ENCODE measurements at regions not wholly inside any gene's neighbourhood (a gene's known extent, or its start where the extent isn't known, plus 50 kb on each side); places are given as distances from the start of the nearest gene placed in this dataset.

- Mint-ChIP-seq H3K27ac (no peak overlapping the region), H3K4me1 (peaks cover 2 to 10% (median 8%) of the 10 kb centered on the region in 7 donors), H3K27me3 (peaks cover 0 to 8% (median 6%) of the 10 kb centered on the region in 5 donors), H3K36me3 (no peaks in the 10 kb centered on the region), H3K9me3 (peaks cover 0 to 3% (median 0%) of the 10 kb centered on the region in 11 donors), H3K4me3 (no peak overlapping the region)
- H3K27me3 ChIP-seq (ENCODE audit: control insufficient read depth in 2 of 2, insufficient read depth in 2 of 2, low read length in 2 of 2) = no peaks in the 10 kb centered on the region
- H3K27ac ChIP-seq (ENCODE audit: low read depth, low read length) = no peak overlapping the region
- ChIA-PET CTCF (interaction anchor here (0.9 kb wide), 1 partner anchor 384 kb away, joined by 3 read pairs; no protein-coding TSS in a partner anchor), POLR2A (no interaction called here)
- intact Hi-C loops (cut with micrococcal nuclease) = no loop called here
- no peaks in the 10 kb centered on the region for H3K4me1 ChIP-seq (ENCODE audit: control insufficient read depth in 2 of 2, insufficient read depth in 2 of 2, low read length in 2 of 2)
- H3K4me3 ChIP-seq (ENCODE audit: low read length) = no peak overlapping the region
- DNase-seq (no peak), ATAC-seq (no peak)
- H3K36me3 ChIP-seq (ENCODE audit: control insufficient read depth in 2 of 3, insufficient read depth in 3 of 3, low read length in 3 of 3) = no peaks in the 10 kb centered on the region
- H3K9me3 ChIP-seq (ENCODE audit: control insufficient read depth in 2 of 3, low read length in 3 of 3) = no peaks in the 10 kb centered on the region
These were observed 195.3 kb downstream of the USP12 start for GRCh38 chr13:26976313-26976712.

GRCh38 chr13:26973946-26974345 is 197.7 kb downstream of the USP12 start:
- intact Hi-C loops (cut with micrococcal nuclease) = no loop called here
- ChIA-PET CTCF (interaction anchor here (0.7 kb wide), 1 partner anchor 519 kb away, joined by 4 read pairs; no protein-coding TSS in a partner anchor), POLR2A (no interaction called here)
- Histone ChIP-seq H3K4me3 (ENCODE audit: low read length) (no peak overlapping the region), H3K27ac (ENCODE audit: low read depth, low read length) (no peak overlapping the region), H3K27me3 (ENCODE audit: control insufficient read depth in 2 of 2, insufficient read depth in 2 of 2, low read length in 2 of 2) (no peaks in the 10 kb centered on the region), H3K4me1 (ENCODE audit: control insufficient read depth in 2 of 2, insufficient read depth in 2 of 2, low read length in 2 of 2) (no peaks in the 10 kb centered on the region), H3K9me3 (ENCODE audit: control insufficient read depth in 2 of 3, low read length in 3 of 3) (no peaks in the 10 kb centered on the region), H3K36me3 (ENCODE audit: control insufficient read depth in 2 of 3, insufficient read depth in 3 of 3, low read length in 3 of 3) (no peaks in the 10 kb centered on the region)
- peak overlapping the region in 1 of 9 donors; percentile 22 for H3K27ac Mint-ChIP-seq
- DNase-seq (no peak), ATAC-seq (no peak)
- H3K9me3 Mint-ChIP-seq = peaks cover 0 to 3% (median 0%) of the 10 kb centered on the region in 11 donors
- no peak overlapping the region for H3K4me3 Mint-ChIP-seq
- peaks cover 0 to 4% (median 0%) of the 10 kb centered on the region in 5 donors for H3K27me3 Mint-ChIP-seq
- peaks cover 2 to 10% (median 8%) of the 10 kb centered on the region in 7 donors for H3K4me1 Mint-ChIP-seq
- no peaks in the 10 kb centered on the region for H3K36me3 Mint-ChIP-seq

- no peaks in the 10 kb centered on the region for H3K36me3 Mint-ChIP-seq
- H3K9me3 Mint-ChIP-seq = peaks cover 0 to 3% (median 0%) of the 10 kb centered on the region in 11 donors
- Histone ChIP-seq H3K27ac (ENCODE audit: low read depth, low read length) (no peak overlapping the region), H3K36me3 (ENCODE audit: control insufficient read depth in 2 of 3, insufficient read depth in 3 of 3, low read length in 3 of 3) (no peaks in the 10 kb centered on the region), H3K4me3 (ENCODE audit: low read length) (no peak overlapping the region), H3K27me3 (ENCODE audit: control insufficient read depth in 2 of 2, insufficient read depth in 2 of 2, low read length in 2 of 2) (no peaks in the 10 kb centered on the region), H3K4me1 (ENCODE audit: control insufficient read depth in 2 of 2, insufficient read depth in 2 of 2, low read length in 2 of 2) (no peaks in the 10 kb centered on the region), H3K9me3 (ENCODE audit: control insufficient read depth in 2 of 3, low read length in 3 of 3) (no peaks in the 10 kb centered on the region)
- peaks cover 0 to 2% (median 0%) of the 10 kb centered on the region in 5 donors for H3K27me3 Mint-ChIP-seq
- intact Hi-C loops (cut with micrococcal nuclease) = no loop called here
- ChIA-PET CTCF (no interaction called here), POLR2A (no interaction called here)
- H3K4me3 Mint-ChIP-seq = no peak overlapping the region
- H3K4me1 Mint-ChIP-seq = peaks cover 2 to 10% (median 8%) of the 10 kb centered on the region in 7 donors
- no peak for ATAC-seq
- DNase-seq = no peak
- no peak overlapping the region for H3K27ac Mint-ChIP-seq
These were observed 198.3 kb downstream of the USP12 start for GRCh38 chr13:26973295-26973694.

GRCh38 chr13:26971990-26972887 is 199.4 kb downstream of the USP12 start:
- intact Hi-C loops (cut with micrococcal nuclease) = no loop called here
- Mint-ChIP-seq H3K27ac (peak overlapping the region; percentile 1 to 78 (median 28)), H3K4me3 (peak overlapping the region in 1 of 10 donors; percentile 17), H3K36me3 (no peaks in the 10 kb centered on the region), H3K27me3 (peaks cover 0 to 4% (median 0%) of the 10 kb centered on the region in 5 donors), H3K9me3 (peaks cover 0 to 3% (median 0%) of the 10 kb centered on the region in 11 donors), H3K4me1 (peaks cover 2 to 10% (median 8%) of the 10 kb centered on the region in 7 donors)
- ChIA-PET POLR2A (no interaction called here), CTCF (interaction anchor here (0.7 to 1.8 kb wide), 4 partner anchors 13 to 1762 kb away, joined by 3 to 6 read pairs (median 4); no protein-coding TSS in a partner anchor)
- ATAC-seq = peak; percentile 61
- no peak overlapping the region for H3K27ac ChIP-seq (ENCODE audit: low read depth, low read length)
- H3K36me3 ChIP-seq (ENCODE audit: control insufficient read depth in 2 of 3, insufficient read depth in 3 of 3, low read length in 3 of 3) = no peaks in the 10 kb centered on the region
- H3K9me3 ChIP-seq (ENCODE audit: control insufficient read depth in 2 of 3, low read length in 3 of 3) = no peaks in the 10 kb centered on the region
- H3K4me3 ChIP-seq (ENCODE audit: low read length) = no peak overlapping the region
- DNase-seq = peak in 6 of 9 donors; percentile 7 to 25 (median 14)
- H3K27me3 ChIP-seq (ENCODE audit: control insufficient read depth in 2 of 2, insufficient read depth in 2 of 2, low read length in 2 of 2) = no peaks in the 10 kb centered on the region
- no peaks in the 10 kb centered on the region for H3K4me1 ChIP-seq (ENCODE audit: control insufficient read depth in 2 of 2, insufficient read depth in 2 of 2, low read length in 2 of 2)

- H3K4me3 ChIP-seq (ENCODE audit: low read length) = no peak overlapping the region
- intact Hi-C loops (cut with micrococcal nuclease) = no loop called here
- POLR2A ChIA-PET = no interaction called here
- Mint-ChIP-seq H3K27ac (no peak overlapping the region), H3K4me3 (no peak overlapping the region), H3K27me3 (peaks cover 0 to 4% (median 0%) of the 10 kb centered on the region in 5 donors), H3K36me3 (no peaks in the 10 kb centered on the region), H3K4me1 (peaks cover 2 to 10% (median 8%) of the 10 kb centered on the region in 7 donors), H3K9me3 (peaks cover 0 to 3% (median 0%) of the 10 kb centered on the region in 11 donors)
- CTCF ChIA-PET = no interaction called here
- H3K27me3 ChIP-seq (ENCODE audit: control insufficient read depth in 2 of 2, insufficient read depth in 2 of 2, low read length in 2 of 2) = no peaks in the 10 kb centered on the region
- ATAC-seq (no peak), DNase-seq (no peak)
- H3K4me1 ChIP-seq (ENCODE audit: control insufficient read depth in 2 of 2, insufficient read depth in 2 of 2, low read length in 2 of 2) = no peaks in the 10 kb centered on the region
- H3K36me3 ChIP-seq (ENCODE audit: control insufficient read depth in 2 of 3, insufficient read depth in 3 of 3, low read length in 3 of 3) = no peaks in the 10 kb centered on the region
- H3K27ac ChIP-seq (ENCODE audit: low read depth, low read length) = no peak overlapping the region
- H3K9me3 ChIP-seq (ENCODE audit: control insufficient read depth in 2 of 3, low read length in 3 of 3) = no peaks in the 10 kb centered on the region
These were observed 202.9 kb downstream of the USP12 start for GRCh38 chr13:26968431-26969341.

- no peaks in the 10 kb centered on the region for H3K9me3 Mint-ChIP-seq
- no peaks in the 10 kb centered on the region for H3K36me3 Mint-ChIP-seq
- intact Hi-C loops (cut with micrococcal nuclease) = no loop called here
- no peak overlapping the region for H3K4me3 Mint-ChIP-seq
- ChIA-PET POLR2A (no interaction called here), CTCF (no interaction called here)
- DNase-seq (no peak), ATAC-seq (no peak)
- no peak overlapping the region for H3K27ac Mint-ChIP-seq
- H3K4me3 ChIP-seq (ENCODE audit: low read length) = no peak overlapping the region
- H3K27me3 Mint-ChIP-seq = peaks cover 0 to 4% (median 0%) of the 10 kb centered on the region in 5 donors
- H3K4me1 Mint-ChIP-seq = peaks cover 2 to 6% (median 4%) of the 10 kb centered on the region in 7 donors
- H3K9me3 ChIP-seq (ENCODE audit: control insufficient read depth in 2 of 3, low read length in 3 of 3) = no peaks in the 10 kb centered on the region
- H3K4me1 ChIP-seq (ENCODE audit: control insufficient read depth in 2 of 2, insufficient read depth in 2 of 2, low read length in 2 of 2) = no peaks in the 10 kb centered on the region
- H3K27ac ChIP-seq (ENCODE audit: low read depth, low read length) = no peak overlapping the region
- no peaks in the 10 kb centered on the region for H3K36me3 ChIP-seq (ENCODE audit: control insufficient read depth in 2 of 3, insufficient read depth in 3 of 3, low read length in 3 of 3)
- no peaks in the 10 kb centered on the region for H3K27me3 ChIP-seq (ENCODE audit: control insufficient read depth in 2 of 2, insufficient read depth in 2 of 2, low read length in 2 of 2)
These were observed 204.2 kb downstream of the USP12 start for GRCh38 chr13:26967119-26968038.
